GM23338 (cell line): ENCODE measurements at regions not wholly inside any gene's neighbourhood (a gene's known extent, or its start where the extent isn't known, plus 50 kb on each side); places are given as distances from the start of the nearest gene placed in this dataset.

Source experiments
- CTCF ChIP-seq, 2 experiments: fragments of 200-600 bp in 1 of 2; sonication (generic) in 1 of 2; conservative IDR thresholded peaks; 2 replicates each; pipeline versions ENCODE4 v1.5.1 to v1.6.1; 2016 to 2017; ENCODE audit warnings: antibody characterized with exemption in 2 of 2, low read depth in 2 of 2, mild to moderate bottlenecking in 2 of 2, moderate library complexity in 1 of 2
- EZH2 ChIP-seq: fragments of 200-600 bp; sonication (generic); IDR thresholded peaks from one replicate; pipeline ENCODE4 v1.8.0; 2017; ENCODE audit warnings: antibody characterized with exemption, mild to moderate bottlenecking, low read depth; ENCODE audit not compliant: unreplicated experiment
- EZH2phosphoT487 ChIP-seq: fragments of 200-600 bp; sonication (generic); IDR thresholded peaks from one replicate; pipeline ENCODE4 v1.8.1; 2018; ENCODE audit warnings: antibody characterized with exemption; ENCODE audit not compliant: unreplicated experiment
- JUNB ChIP-seq: IDR thresholded peaks from one replicate; pipeline ENCODE4 v1.6.1; 2016; ENCODE audit warnings: antibody characterized with exemption; ENCODE audit not compliant: unreplicated experiment
- NANOG ChIP-seq: IDR thresholded peaks from 2 replicates; pipeline ENCODE4 v1.6.1; 2016; ENCODE audit warnings: antibody characterized with exemption, borderline replicate concordance
- POLR2AphosphoS5 ChIP-seq: IDR thresholded peaks from 2 replicates; pipeline ENCODE4 v1.6.1; 2016; ENCODE audit warnings: antibody characterized with exemption, low read depth
- STAT1 ChIP-seq: IDR thresholded peaks from one replicate; pipeline ENCODE4 v1.6.1; 2016; ENCODE audit warnings: antibody characterized with exemption; ENCODE audit not compliant: unreplicated experiment
- TF ChIP-seq, protein P1 (sequence below): IDR thresholded peaks from one replicate; pipeline ENCODE4 v1.6.1; 2018; ENCODE audit warnings: antibody characterized with exemption; ENCODE audit not compliant: unreplicated experiment

DNA sequence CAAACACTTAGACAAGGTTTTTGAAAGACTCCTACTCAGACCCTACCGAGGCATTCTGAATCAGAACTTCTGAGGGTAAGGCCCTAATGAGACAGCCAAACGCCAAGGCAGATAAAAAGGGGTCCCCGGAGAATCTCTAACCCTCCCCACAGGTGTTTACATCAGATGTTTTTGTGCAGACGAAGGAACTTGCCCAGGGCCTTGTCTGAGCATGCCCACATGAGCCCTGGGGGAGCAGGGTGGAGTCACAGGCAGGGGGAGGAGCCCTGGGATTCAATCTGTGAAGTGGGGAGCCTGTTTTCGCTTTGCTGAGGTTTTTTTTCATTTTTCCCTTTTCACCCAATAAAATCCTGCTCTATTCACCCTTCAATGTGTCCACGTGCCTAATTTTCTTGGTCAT is 61.6 kb upstream of the MED4 start:
- no peak for TF ChIP-seq CTCF (conservative IDR thresholded peaks at IDR 0.05; ENCODE audit: low read depth in 2 of 2)
- TF ChIP-seq EZH2phosphoT487: no peak
- no peak for TF ChIP-seq POLR2AphosphoS5
- TF ChIP-seq STAT1: no peak
- TF ChIP-seq, protein P1, sequence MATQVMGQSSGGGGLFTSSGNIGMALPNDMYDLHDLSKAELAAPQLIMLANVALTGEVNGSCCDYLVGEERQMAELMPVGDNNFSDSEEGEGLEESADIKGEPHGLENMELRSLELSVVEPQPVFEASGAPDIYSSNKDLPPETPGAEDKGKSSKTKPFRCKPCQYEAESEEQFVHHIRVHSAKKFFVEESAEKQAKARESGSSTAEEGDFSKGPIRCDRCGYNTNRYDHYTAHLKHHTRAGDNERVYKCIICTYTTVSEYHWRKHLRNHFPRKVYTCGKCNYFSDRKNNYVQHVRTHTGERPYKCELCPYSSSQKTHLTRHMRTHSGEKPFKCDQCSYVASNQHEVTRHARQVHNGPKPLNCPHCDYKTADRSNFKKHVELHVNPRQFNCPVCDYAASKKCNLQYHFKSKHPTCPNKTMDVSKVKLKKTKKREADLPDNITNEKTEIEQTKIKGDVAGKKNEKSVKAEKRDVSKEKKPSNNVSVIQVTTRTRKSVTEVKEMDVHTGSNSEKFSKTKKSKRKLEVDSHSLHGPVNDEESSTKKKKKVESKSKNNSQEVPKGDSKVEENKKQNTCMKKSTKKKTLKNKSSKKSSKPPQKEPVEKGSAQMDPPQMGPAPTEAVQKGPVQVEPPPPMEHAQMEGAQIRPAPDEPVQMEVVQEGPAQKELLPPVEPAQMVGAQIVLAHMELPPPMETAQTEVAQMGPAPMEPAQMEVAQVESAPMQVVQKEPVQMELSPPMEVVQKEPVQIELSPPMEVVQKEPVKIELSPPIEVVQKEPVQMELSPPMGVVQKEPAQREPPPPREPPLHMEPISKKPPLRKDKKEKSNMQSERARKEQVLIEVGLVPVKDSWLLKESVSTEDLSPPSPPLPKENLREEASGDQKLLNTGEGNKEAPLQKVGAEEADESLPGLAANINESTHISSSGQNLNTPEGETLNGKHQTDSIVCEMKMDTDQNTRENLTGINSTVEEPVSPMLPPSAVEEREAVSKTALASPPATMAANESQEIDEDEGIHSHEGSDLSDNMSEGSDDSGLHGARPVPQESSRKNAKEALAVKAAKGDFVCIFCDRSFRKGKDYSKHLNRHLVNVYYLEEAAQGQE: no peak
- no peak for TF ChIP-seq JUNB
- TF ChIP-seq NANOG: no peak
- TF ChIP-seq EZH2: no peak
